ENCODE measurements at regions not wholly inside any gene's neighbourhood (a gene's known extent, or its start where the extent isn't known, plus 50 kb on each side); places are given as distances from the start of the nearest gene placed in this dataset.

DNA sequence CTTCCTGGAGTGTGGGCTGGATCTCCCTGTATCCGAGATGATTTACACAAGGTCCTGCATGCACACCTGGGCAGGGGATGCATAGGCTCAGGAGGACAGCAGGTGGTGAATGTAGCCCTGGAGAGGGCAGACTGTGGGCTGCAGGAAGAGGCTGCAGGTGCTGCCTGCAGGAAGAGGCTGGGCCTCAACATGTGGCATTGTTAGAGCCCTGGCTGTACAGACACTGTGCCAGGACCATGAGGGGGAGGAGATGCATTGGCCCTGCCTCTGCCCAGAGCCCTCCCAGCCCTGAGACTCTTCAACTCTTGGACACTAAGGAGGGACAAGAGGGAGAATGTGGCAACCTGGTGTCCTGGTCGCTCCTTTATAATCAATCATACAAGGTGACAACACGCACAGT, 392.8 kb downstream of the TNS1 start:
- Histone ChIP-seq H2AFZ (no peak overlapping the region), H3K27ac (ENCODE audit: low read depth) (no peak overlapping the region), H3K9me2 (ENCODE audit: insufficient read depth) (peaks cover 7% of the 10 kb centered on the region; the same call in 1 of the 2 replicates), H3K4me2 (no peak overlapping the region), H3K79me2 (replicated peaks; ENCODE audit: insufficient read depth) (no peaks in the 10 kb centered on the region), H3K27me3 (ENCODE audit: insufficient read depth) (no peaks in the 10 kb centered on the region), H3K4me1 (ENCODE audit: insufficient read depth) (no peaks in the 10 kb centered on the region), H3K4me3 (no peak overlapping the region), H3F3A (replicated peaks; ENCODE audit: low read depth) (no peaks in the 10 kb centered on the region), H3K36me3 (ENCODE audit: insufficient read depth) (no peaks in the 10 kb centered on the region), H4K20me1 (replicated peaks; ENCODE audit: insufficient read depth) (no peaks in the 10 kb centered on the region)
- DNase-seq (ENCODE audit: low spot score) (no peak), ATAC-seq (peak; percentile 24; the same call in 1 of the 3 replicates)
- H3K4me1 Mint-ChIP-seq = peaks cover 16% of the 10 kb centered on the region
- TF ChIP-seq STAT1 (IDR thresholded peaks at IDR 0.05; ENCODE audit: unreplicated experiment) (no peak), EZH2 (IDR thresholded peaks at IDR 0.05; ENCODE audit: low read depth, unreplicated experiment) (no peak), POLR2AphosphoS5 (IDR thresholded peaks at IDR 0.05; ENCODE audit: low read depth) (no peak), EZH2phosphoT487 (IDR thresholded peaks at IDR 0.05; ENCODE audit: unreplicated experiment) (no peak), ZNF331 (CRISPR knock-in tag; IDR thresholded peaks at IDR 0.05; ENCODE audit: low read depth) (no peak), NANOG (IDR thresholded peaks at IDR 0.05; ENCODE audit: borderline replicate concordance) (no peak)
- TF ChIP-seq, protein P1, sequence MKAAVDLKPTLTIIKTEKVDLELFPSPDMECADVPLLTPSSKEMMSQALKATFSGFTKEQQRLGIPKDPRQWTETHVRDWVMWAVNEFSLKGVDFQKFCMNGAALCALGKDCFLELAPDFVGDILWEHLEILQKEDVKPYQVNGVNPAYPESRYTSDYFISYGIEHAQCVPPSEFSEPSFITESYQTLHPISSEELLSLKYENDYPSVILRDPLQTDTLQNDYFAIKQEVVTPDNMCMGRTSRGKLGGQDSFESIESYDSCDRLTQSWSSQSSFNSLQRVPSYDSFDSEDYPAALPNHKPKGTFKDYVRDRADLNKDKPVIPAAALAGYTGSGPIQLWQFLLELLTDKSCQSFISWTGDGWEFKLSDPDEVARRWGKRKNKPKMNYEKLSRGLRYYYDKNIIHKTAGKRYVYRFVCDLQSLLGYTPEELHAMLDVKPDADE (IDR thresholded peaks at IDR 0.05) = no peak
- TF ChIP-seq, protein P2, sequence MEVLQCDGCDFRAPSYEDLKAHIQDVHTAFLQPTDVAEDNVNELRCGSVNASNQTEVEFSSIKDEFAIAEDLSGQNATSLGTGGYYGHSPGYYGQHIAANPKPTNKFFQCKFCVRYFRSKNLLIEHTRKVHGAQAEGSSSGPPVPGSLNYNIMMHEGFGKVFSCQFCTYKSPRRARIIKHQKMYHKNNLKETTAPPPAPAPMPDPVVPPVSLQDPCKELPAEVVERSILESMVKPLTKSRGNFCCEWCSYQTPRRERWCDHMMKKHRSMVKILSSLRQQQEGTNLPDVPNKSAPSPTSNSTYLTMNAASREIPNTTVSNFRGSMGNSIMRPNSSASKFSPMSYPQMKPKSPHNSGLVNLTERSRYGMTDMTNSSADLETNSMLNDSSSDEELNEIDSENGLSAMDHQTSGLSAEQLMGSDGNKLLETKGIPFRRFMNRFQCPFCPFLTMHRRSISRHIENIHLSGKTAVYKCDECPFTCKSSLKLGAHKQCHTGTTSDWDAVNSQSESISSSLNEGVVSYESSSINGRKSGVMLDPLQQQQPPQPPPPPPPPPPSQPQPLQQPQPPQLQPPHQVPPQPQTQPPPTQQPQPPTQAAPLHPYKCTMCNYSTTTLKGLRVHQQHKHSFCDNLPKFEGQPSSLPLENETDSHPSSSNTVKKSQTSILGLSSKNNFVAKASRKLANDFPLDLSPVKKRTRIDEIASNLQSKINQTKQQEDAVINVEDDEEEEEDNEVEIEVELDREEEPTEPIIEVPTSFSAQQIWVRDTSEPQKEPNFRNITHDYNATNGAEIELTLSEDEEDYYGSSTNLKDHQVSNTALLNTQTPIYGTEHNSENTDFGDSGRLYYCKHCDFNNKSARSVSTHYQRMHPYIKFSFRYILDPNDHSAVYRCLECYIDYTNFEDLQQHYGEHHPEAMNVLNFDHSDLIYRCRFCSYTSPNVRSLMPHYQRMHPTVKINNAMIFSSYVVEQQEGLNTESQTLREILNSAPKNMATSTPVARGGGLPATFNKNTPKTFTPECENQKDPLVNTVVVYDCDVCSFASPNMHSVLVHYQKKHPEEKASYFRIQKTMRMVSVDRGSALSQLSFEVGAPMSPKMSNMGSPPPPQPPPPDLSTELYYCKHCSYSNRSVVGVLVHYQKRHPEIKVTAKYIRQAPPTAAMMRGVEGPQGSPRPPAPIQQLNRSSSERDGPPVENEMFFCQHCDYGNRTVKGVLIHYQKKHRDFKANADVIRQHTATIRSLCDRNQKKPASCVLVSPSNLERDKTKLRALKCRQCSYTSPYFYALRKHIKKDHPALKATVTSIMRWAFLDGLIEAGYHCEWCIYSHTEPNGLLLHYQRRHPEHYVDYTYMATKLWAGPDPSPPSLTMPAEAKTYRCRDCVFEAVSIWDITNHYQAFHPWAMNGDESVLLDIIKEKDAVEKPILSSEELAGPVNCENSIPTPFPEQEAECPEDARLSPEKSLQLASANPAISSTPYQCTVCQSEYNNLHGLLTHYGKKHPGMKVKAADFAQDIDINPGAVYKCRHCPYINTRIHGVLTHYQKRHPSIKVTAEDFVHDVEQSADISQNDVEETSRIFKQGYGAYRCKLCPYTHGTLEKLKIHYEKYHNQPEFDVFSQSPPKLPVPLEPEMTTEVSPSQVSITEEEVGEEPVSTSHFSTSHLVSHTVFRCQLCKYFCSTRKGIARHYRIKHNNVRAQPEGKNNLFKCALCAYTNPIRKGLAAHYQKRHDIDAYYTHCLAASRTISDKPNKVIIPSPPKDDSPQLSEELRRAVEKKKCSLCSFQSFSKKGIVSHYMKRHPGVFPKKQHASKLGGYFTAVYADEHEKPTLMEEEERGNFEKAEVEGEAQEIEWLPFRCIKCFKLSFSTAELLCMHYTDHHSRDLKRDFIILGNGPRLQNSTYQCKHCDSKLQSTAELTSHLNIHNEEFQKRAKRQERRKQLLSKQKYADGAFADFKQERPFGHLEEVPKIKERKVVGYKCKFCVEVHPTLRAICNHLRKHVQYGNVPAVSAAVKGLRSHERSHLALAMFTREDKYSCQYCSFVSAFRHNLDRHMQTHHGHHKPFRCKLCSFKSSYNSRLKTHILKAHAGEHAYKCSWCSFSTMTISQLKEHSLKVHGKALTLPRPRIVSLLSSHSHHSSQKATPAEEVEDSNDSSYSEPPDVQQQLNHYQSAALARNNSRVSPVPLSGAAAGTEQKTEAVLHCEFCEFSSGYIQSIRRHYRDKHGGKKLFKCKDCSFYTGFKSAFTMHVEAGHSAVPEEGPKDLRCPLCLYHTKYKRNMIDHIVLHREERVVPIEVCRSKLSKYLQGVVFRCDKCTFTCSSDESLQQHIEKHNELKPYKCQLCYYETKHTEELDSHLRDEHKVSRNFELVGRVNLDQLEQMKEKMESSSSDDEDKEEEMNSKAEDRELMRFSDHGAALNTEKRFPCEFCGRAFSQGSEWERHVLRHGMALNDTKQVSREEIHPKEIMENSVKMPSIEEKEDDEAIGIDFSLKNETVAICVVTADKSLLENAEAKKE (CRISPR knock-in tag; IDR thresholded peaks at IDR 0.05) = no peak
- TF ChIP-seq, protein P3, sequence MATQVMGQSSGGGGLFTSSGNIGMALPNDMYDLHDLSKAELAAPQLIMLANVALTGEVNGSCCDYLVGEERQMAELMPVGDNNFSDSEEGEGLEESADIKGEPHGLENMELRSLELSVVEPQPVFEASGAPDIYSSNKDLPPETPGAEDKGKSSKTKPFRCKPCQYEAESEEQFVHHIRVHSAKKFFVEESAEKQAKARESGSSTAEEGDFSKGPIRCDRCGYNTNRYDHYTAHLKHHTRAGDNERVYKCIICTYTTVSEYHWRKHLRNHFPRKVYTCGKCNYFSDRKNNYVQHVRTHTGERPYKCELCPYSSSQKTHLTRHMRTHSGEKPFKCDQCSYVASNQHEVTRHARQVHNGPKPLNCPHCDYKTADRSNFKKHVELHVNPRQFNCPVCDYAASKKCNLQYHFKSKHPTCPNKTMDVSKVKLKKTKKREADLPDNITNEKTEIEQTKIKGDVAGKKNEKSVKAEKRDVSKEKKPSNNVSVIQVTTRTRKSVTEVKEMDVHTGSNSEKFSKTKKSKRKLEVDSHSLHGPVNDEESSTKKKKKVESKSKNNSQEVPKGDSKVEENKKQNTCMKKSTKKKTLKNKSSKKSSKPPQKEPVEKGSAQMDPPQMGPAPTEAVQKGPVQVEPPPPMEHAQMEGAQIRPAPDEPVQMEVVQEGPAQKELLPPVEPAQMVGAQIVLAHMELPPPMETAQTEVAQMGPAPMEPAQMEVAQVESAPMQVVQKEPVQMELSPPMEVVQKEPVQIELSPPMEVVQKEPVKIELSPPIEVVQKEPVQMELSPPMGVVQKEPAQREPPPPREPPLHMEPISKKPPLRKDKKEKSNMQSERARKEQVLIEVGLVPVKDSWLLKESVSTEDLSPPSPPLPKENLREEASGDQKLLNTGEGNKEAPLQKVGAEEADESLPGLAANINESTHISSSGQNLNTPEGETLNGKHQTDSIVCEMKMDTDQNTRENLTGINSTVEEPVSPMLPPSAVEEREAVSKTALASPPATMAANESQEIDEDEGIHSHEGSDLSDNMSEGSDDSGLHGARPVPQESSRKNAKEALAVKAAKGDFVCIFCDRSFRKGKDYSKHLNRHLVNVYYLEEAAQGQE (IDR thresholded peaks at IDR 0.05; ENCODE audit: unreplicated experiment) = no peak
- TF ChIP-seq, protein P4, sequence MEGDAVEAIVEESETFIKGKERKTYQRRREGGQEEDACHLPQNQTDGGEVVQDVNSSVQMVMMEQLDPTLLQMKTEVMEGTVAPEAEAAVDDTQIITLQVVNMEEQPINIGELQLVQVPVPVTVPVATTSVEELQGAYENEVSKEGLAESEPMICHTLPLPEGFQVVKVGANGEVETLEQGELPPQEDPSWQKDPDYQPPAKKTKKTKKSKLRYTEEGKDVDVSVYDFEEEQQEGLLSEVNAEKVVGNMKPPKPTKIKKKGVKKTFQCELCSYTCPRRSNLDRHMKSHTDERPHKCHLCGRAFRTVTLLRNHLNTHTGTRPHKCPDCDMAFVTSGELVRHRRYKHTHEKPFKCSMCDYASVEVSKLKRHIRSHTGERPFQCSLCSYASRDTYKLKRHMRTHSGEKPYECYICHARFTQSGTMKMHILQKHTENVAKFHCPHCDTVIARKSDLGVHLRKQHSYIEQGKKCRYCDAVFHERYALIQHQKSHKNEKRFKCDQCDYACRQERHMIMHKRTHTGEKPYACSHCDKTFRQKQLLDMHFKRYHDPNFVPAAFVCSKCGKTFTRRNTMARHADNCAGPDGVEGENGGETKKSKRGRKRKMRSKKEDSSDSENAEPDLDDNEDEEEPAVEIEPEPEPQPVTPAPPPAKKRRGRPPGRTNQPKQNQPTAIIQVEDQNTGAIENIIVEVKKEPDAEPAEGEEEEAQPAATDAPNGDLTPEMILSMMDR (conservative IDR thresholded peaks at IDR 0.05; ENCODE audit: low read depth in 2 of 2) = no peak
- no peak overlapping the region for H3K4me3 Mint-ChIP-seq
- no peaks in the 10 kb centered on the region for H3K36me3 Mint-ChIP-seq (ENCODE audit: low read depth)
- no peaks in the 10 kb centered on the region for H3K9me3 Mint-ChIP-seq
- peaks cover 8% of the 10 kb centered on the region for H3K27me3 Mint-ChIP-seq (ENCODE audit: insufficient read depth, low read depth, poor library complexity)
- 0 out of 2 replicates have a peak overlapping the region, but pooled peaks have one; percentile 69 for H3K27ac Mint-ChIP-seq
